Heart left ventricle (tissue), 16 donors: ENCODE measurements at regions not wholly inside any gene's neighbourhood (a gene's known extent, or its start where the extent isn't known, plus 50 kb on each side); places are given as distances from the start of the nearest gene placed in this dataset.

Experiments
- ATAC-seq, 4 donors: fragments of 200-7000 bp; cut with Tn5 transposase; one replicate each; pipeline ENCODE4 v1.9.1; 2020 to 2022; ENCODE audit warnings: moderate library complexity in 4 of 4, mild to moderate bottlenecking in 3 of 4, moderate number of reproducible peaks in 1 of 4
- DNase-seq, 5 donors: peaks; one replicate each; pipeline ENCODE4 v3.0.0-alpha.2; 2020
- H3K27ac ChIP-seq, 12 donors: fragments of 200-600 bp; sonication (generic) in 4 of 12; one replicate each; pipeline versions ENCODE4 v1.5.0 to v1.8.0; 2016 to 2022; ENCODE audit warnings: mild to moderate bottlenecking in 2 of 12
- H3K27me3 ChIP-seq, 9 donors: fragments of 200-600 bp; sonication (generic) in 2 of 9; one replicate each; pipeline versions ENCODE4 v1.5.1 to v1.8.0; 2016 to 2022; ENCODE audit warnings: mild to moderate bottlenecking in 3 of 9
- H3K36me3 ChIP-seq, 9 donors: fragments of 200-600 bp; sonication (generic) in 2 of 9; one replicate each; pipeline versions ENCODE4 v1.5.0 to v1.8.0; 2018 to 2022; ENCODE audit warnings: mild to moderate bottlenecking in 2 of 9
- H3K4me1 ChIP-seq, 12 donors: fragments of 200-600 bp; sonication (generic) in 4 of 12; one replicate each; pipeline versions ENCODE4 v1.5.0 to v1.8.0; 2016 to 2022; ENCODE audit warnings: mild to moderate bottlenecking in 3 of 12
- H3K4me3 ChIP-seq, 12 donors: fragments of 200-600 bp; sonication (generic) in 4 of 12; one replicate each; pipeline versions ENCODE4 v1.5.0 to v1.8.0; 2017 to 2022; ENCODE audit warnings: mild to moderate bottlenecking in 9 of 12, moderate library complexity in 4 of 12
- H3K9me3 ChIP-seq, 12 donors: fragments of 200-600 bp; sonication (generic) in 4 of 12; one replicate each; pipeline versions ENCODE4 v1.5.0 to v1.8.0; 2016 to 2022; ENCODE audit warnings: mild to moderate bottlenecking in 1 of 12
- CTCF ChIP-seq, 12 donors: fragments of 200-600 bp; sonication (generic) in 4 of 12; IDR thresholded peaks; one replicate each; pipeline versions ENCODE4 v1.5.0 to v1.8.0; 2018 to 2022; ENCODE audit warnings: antibody characterized with exemption in 12 of 12, mild to moderate bottlenecking in 5 of 12
- POLR2A ChIP-seq, 2 donors: fragments of 450-650 bp; IDR thresholded peaks; one replicate each; pipeline ENCODE4 v1.6.1; 2017; ENCODE audit warnings: antibody characterized with exemption in 2 of 2, mild to moderate bottlenecking in 2 of 2, moderate library complexity in 2 of 2
- WGBS, 4 donors: extraction: QIAGEN DNeasy Blood & Tissue Kit in 2 of 4; methylation state at CpG; one replicate each; pipeline versions ENCODE4 v1.1.5 to v1.1.7; 2013 to 2018; 5-methylcytosine and 5-hydroxymethylcytosine counted together
- intact Hi-C, 10 donors: fragments of 100-400 bp; cut with DNase I; formaldehyde crosslinking; loops; one replicate each; pipeline versions ENCODE4 v1.11.1 to v1.14.2; 2022
- donor health status: ischemic (EF 13 %, LVEDD 7.1; RV severe dilation, severe dysfunction).
- donor health status: healthy with polysubstance abuse.
- donor health status: DM: no; HTN: yes; CAD: no.
- donor health status: DM: no; HTN: no; CAD: no.
- donor health status: ischemic (EF 25% LVEDD 6.9; RV normal size, moderate dysfunction).
- donor health status: ischemic (EF 25% LVEDD 5.7; RV mildly dilated, moderate dysfunction).
- donor health status: healthy.
- donor health status: DM: yes; HTN: yes; CAD: no.
- donor health status: ischemic (EF 35%, LVEDD 5.7; RV mildly dilated, moderate dysfunction).
- donor health status: nonischemic (EF 11% LVEDD 7.7; RV severe dilation, severe dysfunction).
- donor health status: DM: yes; HTN: yes; CAD: no.
- donor health status: PGD.
- donor health status: ischemic (EF 29% LVEDD 5.4; RV normal size, mild dysfunction).
- donor health status: nonischemic (EF 23%, LVEDD 6.1; RV moderate dilation, normal function).

GRCh38 chr5:29263915-29264351 lies 1929.6 kb upstream of the CDH6 start:
- intact Hi-C loops, result no loop called here
- no peak overlapping the region for H3K27ac ChIP-seq
- H3K36me3 ChIP-seq, result no peaks in the 10 kb centered on the region
- no peaks in the 10 kb centered on the region for H3K27me3 ChIP-seq
- DNase-seq (no peak), ATAC-seq (no peak)
- no peak overlapping the region for H3K4me3 ChIP-seq
- no peak for TF ChIP-seq CTCF (IDR thresholded peaks at IDR 0.05)
- TF ChIP-seq POLR2A (IDR thresholded peaks at IDR 0.05), result no peak
- H3K9me3 ChIP-seq, result peaks cover 0 to 17% (median 0%) of the 10 kb centered on the region in 12 donors
- H3K4me1 ChIP-seq, result no peaks in the 10 kb centered on the region
- 68 to 82% (median 75%) methylated on average over 4 of the region's 4 CpGs for WGBS, 4 donors

GRCh38 chr5:29262339-29263123 lies 1931.0 kb upstream of the CDH6 start:
- intact Hi-C loops, result no loop called here
- H3K27me3 ChIP-seq, result no peaks in the 10 kb centered on the region
- TF ChIP-seq CTCF (IDR thresholded peaks at IDR 0.05) (no peak), POLR2A (IDR thresholded peaks at IDR 0.05) (no peak)
- 68 to 72% (median 70%) methylated on average over 3 of the region's 3 CpGs for WGBS, 4 donors
- DNase-seq, result no peak
- no peak overlapping the region for H3K4me3 ChIP-seq
- no peaks in the 10 kb centered on the region for H3K36me3 ChIP-seq
- ATAC-seq, result no peak
- peaks cover 0 to 12% (median 0%) of the 10 kb centered on the region in 12 donors for H3K9me3 ChIP-seq
- no peaks in the 10 kb centered on the region for H3K4me1 ChIP-seq
- H3K27ac ChIP-seq, result no peak overlapping the region

- ATAC-seq (no peak), DNase-seq (no peak)
- Histone ChIP-seq H3K9me3 (peaks cover 0 to 13% (median 0%) of the 10 kb centered on the region in 12 donors), H3K27me3 (no peaks in the 10 kb centered on the region), H3K27ac (no peak overlapping the region), H3K4me3 (no peak overlapping the region), H3K4me1 (no peaks in the 10 kb centered on the region), H3K36me3 (no peaks in the 10 kb centered on the region)
- TF ChIP-seq CTCF (IDR thresholded peaks at IDR 0.05) (no peak), POLR2A (IDR thresholded peaks at IDR 0.05) (no peak)
- intact Hi-C loops, result no loop called here
- WGBS, 4 donors, result 44 to 52% (median 51%) methylated on average over 1 of the region's 1 CpG
Observed at GRCh38 chr5:29261213-29261612, 1932.3 kb upstream of the CDH6 start.

GRCh38 chr5:29252390-29252789 lies 1941.1 kb upstream of the CDH6 start:
- H3K36me3 ChIP-seq, result no peaks in the 10 kb centered on the region
- H3K9me3 ChIP-seq, result peaks cover 0 to 4% (median 0%) of the 10 kb centered on the region in 12 donors
- no peaks in the 10 kb centered on the region for H3K4me1 ChIP-seq
- H3K27me3 ChIP-seq, result no peaks in the 10 kb centered on the region
- intact Hi-C loops, result no loop called here
- no peak for DNase-seq
- WGBS, 4 donors, result 79 to 85% (median 80%) methylated on average over 2 of the region's 2 CpGs
- H3K4me3 ChIP-seq, result no peak overlapping the region
- TF ChIP-seq CTCF (IDR thresholded peaks at IDR 0.05) (no peak), POLR2A (IDR thresholded peaks at IDR 0.05) (no peak)
- no peak overlapping the region for H3K27ac ChIP-seq
- ATAC-seq, result no peak
